HEK293 (cell line): ENCODE measurements at regions not wholly inside any gene's neighbourhood (a gene's known extent, or its start where the extent isn't known, plus 50 kb on each side); places are given as distances from the start of the nearest gene placed in this dataset.

Experiments used
- CTCF ChIA-PET: fragments of 350-600 bp; formaldehyde crosslinking; extraction: SDS; loops from one replicate; lab custom pipeline; 2021; ENCODE audit warnings: antibody characterized with exemption; lab: Yijun Ruan, JAX
- POLR2A ChIA-PET: fragments of 300-600 bp; formaldehyde crosslinking; extraction: SDS; loops from one replicate; lab custom pipeline; 2020; ENCODE audit warnings: antibody characterized with exemption, inconsistent platforms; lab: Yijun Ruan, JAX
- H3K27ac ChIP-seq: fragments of 200-500 bp; sonication (Bioruptor generic); 2 replicates; pipeline ENCODE4 v1.5.1; 2014; ENCODE audit warnings: low read depth, low read length, control low read depth, inconsistent platforms; ENCODE audit errors: extremely low read depth
- H3K36me3 ChIP-seq, 2 experiments: fragments of 200-500 bp in 1 of 2; sonication (Bioruptor generic) in 1 of 2; 1 replicate in 1 of 2; 2 replicates in 1 of 2; pipeline ENCODE4 v1.5.1; 2014 to 2017; ENCODE audit warnings: inconsistent platforms in 2 of 2, low read length in 2 of 2; ENCODE audit not compliant: control insufficient read depth in 2 of 2, insufficient read depth in 1 of 2
- H3K4me1 ChIP-seq: fragments of 200-500 bp; sonication (Bioruptor generic); 2 replicates; pipeline ENCODE4 v1.5.1; 2014; ENCODE audit warnings: mild to moderate bottlenecking, low read length, inconsistent platforms; ENCODE audit not compliant: control insufficient read depth, insufficient read depth
- H3K4me3 ChIP-seq: 2 replicates; pipeline ENCODE4 v1.5.1; 2011; ENCODE audit warnings: low read depth, mild to moderate bottlenecking, control low read depth, low read length, moderate library complexity
- H3K9me3 ChIP-seq: fragments of 200-500 bp; sonication (Bioruptor generic); 2 replicates; pipeline ENCODE4 v1.5.1; 2014; ENCODE audit warnings: low read depth, low read length, inconsistent platforms; ENCODE audit not compliant: control insufficient read depth, insufficient read depth
- BCL6B ChIP-seq: fragments of 450-650 bp; formaldehyde crosslinking; IDR thresholded peaks from 2 replicates; pipeline ENCODE4 v1.5.1; 2017; ENCODE audit warnings: missing biosample characterization, missing genetic modification characterization
- FEZF1 ChIP-seq: fragments of 450-650 bp; formaldehyde crosslinking; IDR thresholded peaks from 2 replicates; pipeline ENCODE4 v1.5.1; 2016; ENCODE audit warnings: missing biosample characterization, missing genetic modification characterization
- HOXD13 ChIP-seq: sonication (generic); formaldehyde crosslinking; IDR thresholded peaks from 2 replicates; pipeline ENCODE4 v1.8.0; 2022; ENCODE audit warnings: missing genetic modification reagents, borderline replicate concordance
- KLF10 ChIP-seq: fragments of 450-650 bp; IDR thresholded peaks from 2 replicates; pipeline ENCODE4 v1.5.1; 2018; ENCODE audit warnings: missing biosample characterization, mild to moderate bottlenecking, missing genetic modification characterization
- YY2 ChIP-seq: fragments of 450-650 bp; formaldehyde crosslinking; IDR thresholded peaks from 2 replicates; pipeline ENCODE4 v1.5.1; 2016; ENCODE audit warnings: missing biosample characterization, missing genetic modification characterization
- ZBTB17 ChIP-seq: fragments of 450-650 bp; formaldehyde crosslinking; IDR thresholded peaks from 2 replicates; pipeline ENCODE4 v1.5.1; 2016; ENCODE audit warnings: missing biosample characterization, missing genetic modification characterization
- ZBTB20 ChIP-seq: fragments of 450-650 bp; formaldehyde crosslinking; IDR thresholded peaks from 2 replicates; pipeline ENCODE4 v1.5.1; 2016; ENCODE audit warnings: missing biosample characterization, missing genetic modification characterization
- ZBTB8A ChIP-seq: fragments of 450-650 bp; formaldehyde crosslinking; IDR thresholded peaks from 2 replicates; pipeline ENCODE4 v1.5.1; 2016; ENCODE audit warnings: missing biosample characterization, missing genetic modification characterization
- ZFHX2 ChIP-seq: fragments of 450-650 bp; formaldehyde crosslinking; conservative IDR thresholded peaks from 2 replicates; pipeline ENCODE4 v1.5.1; 2016; ENCODE audit warnings: missing biosample characterization, missing genetic modification characterization
- ZFP3 ChIP-seq: fragments of 450-650 bp; formaldehyde crosslinking; IDR thresholded peaks from 2 replicates; pipeline ENCODE4 v1.5.1; 2016; ENCODE audit warnings: low read depth, missing biosample characterization, missing genetic modification characterization
- ZNF274 ChIP-seq, 2 experiments: fragments of 200-500 bp in 1 of 2; fragments of 450-650 bp in 1 of 2; sonication (Bioruptor generic) in 1 of 2; formaldehyde crosslinking in 1 of 2; IDR thresholded peaks; 2 replicates each; pipeline versions ENCODE4 v1.5.1 to v1.6.1; 2014 to 2016; ENCODE audit warnings: borderline replicate concordance in 1 of 2, inconsistent platforms in 1 of 2, low read length in 1 of 2, missing biosample characterization in 1 of 2, missing genetic modification characterization in 1 of 2
- ZNF324 ChIP-seq: fragments of 450-650 bp; formaldehyde crosslinking; IDR thresholded peaks from 2 replicates; pipeline ENCODE4 v1.5.1; 2016; ENCODE audit warnings: missing biosample characterization, missing genetic modification characterization
- ZNF416 ChIP-seq: fragments of 450-650 bp; formaldehyde crosslinking; IDR thresholded peaks from 2 replicates; pipeline ENCODE4 v1.5.1; 2016; ENCODE audit warnings: missing biosample characterization, missing genetic modification characterization
- ZNF571 ChIP-seq: fragments of 450-650 bp; formaldehyde crosslinking; IDR thresholded peaks from 2 replicates; pipeline ENCODE4 v1.5.0; 2017; ENCODE audit warnings: missing biosample characterization, missing genetic modification characterization
- ZNF654 ChIP-seq: fragments of 450-650 bp; formaldehyde crosslinking; IDR thresholded peaks from 2 replicates; pipeline ENCODE4 v1.5.1; 2016; ENCODE audit warnings: low read depth, missing biosample characterization, missing genetic modification characterization
- ZNF670 ChIP-seq: fragments of 450-650 bp; formaldehyde crosslinking; IDR thresholded peaks from 2 replicates; pipeline ENCODE4 v1.5.1; 2016; ENCODE audit warnings: missing biosample characterization, missing genetic modification characterization, low read depth
- ZNF747 ChIP-seq: fragments of 450-650 bp; formaldehyde crosslinking; IDR thresholded peaks from 2 replicates; pipeline ENCODE4 v1.5.1; 2016; ENCODE audit warnings: missing biosample characterization, missing genetic modification characterization
- TF ChIP-seq, protein P1 (sequence below): fragments of 450-650 bp; formaldehyde crosslinking; IDR thresholded peaks from 2 replicates; pipeline ENCODE4; 2016; ENCODE audit warnings: missing biosample characterization, missing genetic modification characterization
- TF ChIP-seq, protein P2 (sequence below): fragments of 450-650 bp; formaldehyde crosslinking; IDR thresholded peaks from 2 replicates; pipeline ENCODE4 v1.5.1; 2016; ENCODE audit warnings: missing biosample characterization, missing genetic modification characterization
- TF ChIP-seq, protein P3 (sequence below): fragments of 450-650 bp; formaldehyde crosslinking; IDR thresholded peaks from 2 replicates; pipeline ENCODE4 v1.5.1; 2017; ENCODE audit warnings: missing biosample characterization, missing genetic modification characterization

DNA sequence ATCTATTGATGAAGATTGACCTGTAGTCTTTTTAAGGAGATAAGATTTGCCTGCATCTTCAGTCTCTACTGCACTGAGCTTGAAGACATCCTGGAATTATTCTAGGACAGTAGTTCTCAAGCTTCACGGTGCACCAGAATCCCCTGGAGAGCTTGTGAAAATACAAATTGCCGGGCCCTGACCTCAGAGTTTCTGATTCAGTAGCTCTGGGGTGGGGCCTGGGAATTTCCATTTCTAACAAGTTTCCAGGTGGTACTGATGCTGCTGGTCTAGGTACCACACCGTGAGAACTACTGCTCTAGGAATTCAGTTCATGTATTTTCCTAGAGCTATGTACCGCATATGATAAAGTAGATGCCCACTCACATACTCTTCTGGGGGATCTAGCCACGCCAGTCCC is 246.1 kb downstream of the HS3ST3B1 start:
- no peak for TF ChIP-seq ZNF274 (IDR thresholded peaks at IDR 0.05; ENCODE audit: low read length)
- no peak for TF ChIP-seq ZNF274 (tag by site-specific recombination; IDR thresholded peaks at IDR 0.05; ENCODE audit: borderline replicate concordance)
- TF ChIP-seq ZBTB17 (tag by site-specific recombination): no peak
- TF ChIP-seq KLF10 (tag by site-specific recombination): no peak
- TF ChIP-seq FEZF1 (tag by site-specific recombination): no peak
- no peak for TF ChIP-seq ZFHX2 (tag by site-specific recombination)
- TF ChIP-seq ZNF324 (tag by site-specific recombination): no peak
- TF ChIP-seq ZBTB20 (tag by site-specific recombination): no peak
- TF ChIP-seq ZNF747 (tag by site-specific recombination): no peak
- TF ChIP-seq BCL6B (tag by site-specific recombination): no peak
- TF ChIP-seq ZBTB8A (tag by site-specific recombination): no peak
- no peak for TF ChIP-seq HOXD13 (CRISPR knock-in tag)
- no peak for TF ChIP-seq ZNF416 (tag by site-specific recombination)
- POLR2A ChIA-PET: no interaction called here
- H3K36me3 ChIP-seq: no peaks in the 10 kb centered on the region
- no peak overlapping the region for H3K27ac ChIP-seq
- H3K4me1 ChIP-seq: no peaks in the 10 kb centered on the region
- no peak overlapping the region for H3K4me3 ChIP-seq
- CTCF ChIA-PET: no interaction called here
- H3K9me3 ChIP-seq: no peaks in the 10 kb centered on the region

GRCh38 chr17:14545156-14545906 is 244.4 kb downstream of the HS3ST3B1 start:
- no peak for TF ChIP-seq ZNF654 (tag by site-specific recombination)
- TF ChIP-seq YY2 (tag by site-specific recombination): no peak
- TF ChIP-seq, protein P1, sequence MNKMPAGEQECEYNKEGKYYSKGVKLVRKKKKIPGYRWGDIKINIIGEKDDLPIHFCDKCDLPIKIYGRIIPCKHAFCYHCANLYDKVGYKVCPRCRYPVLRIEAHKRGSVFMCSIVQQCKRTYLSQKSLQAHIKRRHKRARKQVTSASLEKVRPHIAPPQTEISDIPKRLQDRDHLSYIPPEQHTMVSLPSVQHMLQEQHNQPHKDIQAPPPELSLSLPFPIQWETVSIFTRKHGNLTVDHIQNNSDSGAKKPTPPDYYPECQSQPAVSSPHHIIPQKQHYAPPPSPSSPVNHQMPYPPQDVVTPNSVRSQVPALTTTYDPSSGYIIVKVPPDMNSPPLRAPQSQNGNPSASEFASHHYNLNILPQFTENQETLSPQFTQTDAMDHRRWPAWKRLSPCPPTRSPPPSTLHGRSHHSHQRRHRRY (tag by site-specific recombination): no peak
- TF ChIP-seq, protein P2, sequence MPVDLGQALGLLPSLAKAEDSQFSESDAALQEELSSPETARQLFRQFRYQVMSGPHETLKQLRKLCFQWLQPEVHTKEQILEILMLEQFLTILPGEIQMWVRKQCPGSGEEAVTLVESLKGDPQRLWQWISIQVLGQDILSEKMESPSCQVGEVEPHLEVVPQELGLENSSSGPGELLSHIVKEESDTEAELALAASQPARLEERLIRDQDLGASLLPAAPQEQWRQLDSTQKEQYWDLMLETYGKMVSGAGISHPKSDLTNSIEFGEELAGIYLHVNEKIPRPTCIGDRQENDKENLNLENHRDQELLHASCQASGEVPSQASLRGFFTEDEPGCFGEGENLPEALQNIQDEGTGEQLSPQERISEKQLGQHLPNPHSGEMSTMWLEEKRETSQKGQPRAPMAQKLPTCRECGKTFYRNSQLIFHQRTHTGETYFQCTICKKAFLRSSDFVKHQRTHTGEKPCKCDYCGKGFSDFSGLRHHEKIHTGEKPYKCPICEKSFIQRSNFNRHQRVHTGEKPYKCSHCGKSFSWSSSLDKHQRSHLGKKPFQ (tag by site-specific recombination): no peak
- TF ChIP-seq ZNF670: no peak
- no peak for TF ChIP-seq ZNF571
- no peak for TF ChIP-seq ZFP3 (tag by site-specific recombination)
- TF ChIP-seq, protein P3, sequence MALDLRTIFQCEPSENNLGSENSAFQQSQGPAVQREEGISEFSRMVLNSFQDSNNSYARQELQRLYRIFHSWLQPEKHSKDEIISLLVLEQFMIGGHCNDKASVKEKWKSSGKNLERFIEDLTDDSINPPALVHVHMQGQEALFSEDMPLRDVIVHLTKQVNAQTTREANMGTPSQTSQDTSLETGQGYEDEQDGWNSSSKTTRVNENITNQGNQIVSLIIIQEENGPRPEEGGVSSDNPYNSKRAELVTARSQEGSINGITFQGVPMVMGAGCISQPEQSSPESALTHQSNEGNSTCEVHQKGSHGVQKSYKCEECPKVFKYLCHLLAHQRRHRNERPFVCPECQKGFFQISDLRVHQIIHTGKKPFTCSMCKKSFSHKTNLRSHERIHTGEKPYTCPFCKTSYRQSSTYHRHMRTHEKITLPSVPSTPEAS: no peak
- Histone ChIP-seq H3K27ac (no peak overlapping the region), H3K4me3 (no peak overlapping the region), H3K36me3 (no peaks in the 10 kb centered on the region), H3K9me3 (no peaks in the 10 kb centered on the region), H3K4me1 (no peaks in the 10 kb centered on the region)
- ChIA-PET POLR2A (no interaction called here), CTCF (interaction anchor here (0.7 kb wide), 1 partner anchor 18 kb away, joined by 3 read pairs; no protein-coding TSS in a partner anchor)
